GM12878 (cell line): ENCODE measurements at regions not wholly inside any gene's neighbourhood (a gene's known extent, or its start where the extent isn't known, plus 50 kb on each side); places are given as distances from the start of the nearest gene placed in this dataset.

Source experiments
- ATAC-seq: fragments of 200-7000 bp; cut with Tn5 transposase; 3 replicates; pipeline ENCODE4 v1.9.1; 2020; ENCODE audit warnings: mild to moderate bottlenecking, moderate library complexity
- BruUV-seq: library from RNA; stranded (reverse); fragments of 400-500 nt; replicated peaks from 2 replicates; lab custom pipeline; 2021; lab: Mats Ljungman, UMichigan
- CTCF ChIA-PET: fragments of 300-600 bp; sonication (Branson Sonifier 250); formaldehyde crosslinking; extraction: SDS; loops from one replicate; lab custom pipeline; 2021; ENCODE audit warnings: inconsistent platforms; lab: Yijun Ruan, JAX
- POLR2A ChIA-PET: fragments of 350-600 bp; formaldehyde crosslinking; extraction: SDS; loops from one replicate; lab custom pipeline; 2021; ENCODE audit warnings: inconsistent platforms; lab: Charles Lee
- RAD21 ChIA-PET: fragments of 300-600 bp; sonication (Branson Sonifier 250); formaldehyde crosslinking; loops from one replicate; lab custom pipeline; 2023; ENCODE audit warnings: antibody characterized with exemption; ENCODE audit not compliant: unreplicated experiment; lab: Charles Lee
- SMC1A ChIA-PET: fragments of 300-600 bp; sonication (Branson Sonifier 250); formaldehyde crosslinking; loops from one replicate; lab custom pipeline; 2023; ENCODE audit not compliant: unreplicated experiment, uncharacterized antibody; lab: Charles Lee
- DNase-seq: peaks from one replicate; pipeline ENCODE4 v3.0.0-alpha.2; 2011; ENCODE audit warnings: low read depth, low spot score
- FAIRE-seq: peaks from 3 replicates; lab custom pipeline; 2011; peaks lifted over from hg19 to GRCh38; lab: Jason Lieb, UNC
- H2AFZ ChIP-seq: 2 replicates; pipeline ENCODE4 v1.6.0; 2011; ENCODE audit warnings: low read depth, low read length, control low read depth; ENCODE audit not compliant: control insufficient read depth
- H3K27ac ChIP-seq: 2 replicates; pipeline ENCODE4 v1.5.1; 2011; ENCODE audit warnings: control low read depth; ENCODE audit not compliant: control insufficient read depth, insufficient read depth
- H3K27me3 ChIP-seq, 2 experiments: replicated peaks in 1 of 2; 2 replicates each; pipeline versions ENCODE4 v1.6.0 to v1.6.1; 2011; ENCODE audit warnings: low read length in 1 of 2; ENCODE audit not compliant: control insufficient read depth in 2 of 2, insufficient read depth in 2 of 2
- H3K36me3 ChIP-seq, 2 experiments: 2 replicates each; pipeline ENCODE4 v1.5.1; 2011; ENCODE audit warnings: low read length in 1 of 2; ENCODE audit not compliant: control insufficient read depth in 2 of 2, insufficient read depth in 2 of 2
- H3K4me1 ChIP-seq: 2 replicates; pipeline ENCODE4 v1.6.1; 2011; ENCODE audit warnings: mild to moderate bottlenecking, low read length, moderate library complexity, mixed read lengths; ENCODE audit not compliant: control insufficient read depth, insufficient read depth
- H3K4me2 ChIP-seq: 2 replicates; pipeline ENCODE4 v1.6.0; 2011; ENCODE audit warnings: control low read depth; ENCODE audit not compliant: control insufficient read depth, insufficient read depth
- H3K4me3 ChIP-seq: fragments of 200-600 bp; sonication (generic); 2 replicates; pipeline ENCODE4 v1.5.1; 2016
- H3K79me2 ChIP-seq: 2 replicates; pipeline ENCODE4 v1.6.0; 2011; ENCODE audit warnings: low read length; ENCODE audit not compliant: control insufficient read depth, insufficient read depth
- H3K9ac ChIP-seq: 2 replicates; pipeline ENCODE4 v1.8.0; 2011; ENCODE audit warnings: low read length, control low read depth, mixed read lengths; ENCODE audit not compliant: control insufficient read depth, insufficient read depth
- H3K9me3 ChIP-seq: replicated peaks from 3 replicates; pipeline ENCODE4 v1.5.1; 2011; ENCODE audit warnings: mild to moderate bottlenecking, low read length; ENCODE audit not compliant: control insufficient read depth, insufficient read depth
- H4K20me1 ChIP-seq: 2 replicates; pipeline ENCODE4 v1.6.0; 2011; ENCODE audit not compliant: control insufficient read depth, insufficient read depth
- BCL3 ChIP-seq: IDR thresholded peaks from 2 replicates; pipeline ENCODE4 v1.6.1; 2011; ENCODE audit warnings: borderline replicate concordance, low read depth, mild to moderate bottlenecking, moderate library complexity, low read length; ENCODE audit not compliant: insufficient read depth, poor library complexity, severe bottlenecking
- BRCA1 ChIP-seq: IDR thresholded peaks from 2 replicates; pipeline ENCODE4 v1.6.1; 2011; ENCODE audit warnings: low read depth, low read length, improper control_type of control experiment
- FOS ChIP-seq: IDR thresholded peaks from 3 replicates; pipeline ENCODE4 v1.6.1; 2011; ENCODE audit warnings: borderline replicate concordance; ENCODE audit not compliant: insufficient read length; ENCODE audit errors: extremely low read depth
- GABPA ChIP-seq: IDR thresholded peaks from 2 replicates; pipeline ENCODE4 v1.6.1; 2014; ENCODE audit warnings: antibody characterized with exemption, low read depth, mild to moderate bottlenecking, inconsistent platforms
- HDGF ChIP-seq: fragments of 450-650 bp; IDR thresholded peaks from 2 replicates; pipeline ENCODE4 v1.6.1; 2016; ENCODE audit warnings: antibody characterized with exemption
- MAX ChIP-seq: IDR thresholded peaks from 2 replicates; pipeline ENCODE4 v1.6.1; 2012; ENCODE audit warnings: low read depth, low read length, improper control_type of control experiment
- MLLT1 ChIP-seq: fragments of 450-650 bp; IDR thresholded peaks from 2 replicates; pipeline ENCODE4 v1.6.1; 2016; ENCODE audit warnings: mild to moderate bottlenecking
- MTA2 ChIP-seq: fragments of 450-650 bp; IDR thresholded peaks from 2 replicates; pipeline ENCODE4 v1.6.1; 2016; ENCODE audit warnings: low read depth, mild to moderate bottlenecking, moderate library complexity
- NFXL1 ChIP-seq: fragments of 450-650 bp; IDR thresholded peaks from 2 replicates; pipeline ENCODE4 v1.6.1; 2017; ENCODE audit warnings: antibody characterized with exemption, mild to moderate bottlenecking, borderline replicate concordance
- REST ChIP-seq: IDR thresholded peaks from 2 replicates; pipeline ENCODE4 v1.6.1; 2012; ENCODE audit warnings: mild to moderate bottlenecking, low read depth, low read length
- SKIL ChIP-seq: fragments of 450-650 bp; IDR thresholded peaks from 2 replicates; pipeline ENCODE4 v1.6.1; 2017; ENCODE audit warnings: mild to moderate bottlenecking, low read depth, inconsistent platforms; ENCODE audit not compliant: poor library complexity, severe bottlenecking
- SMAD1 ChIP-seq: fragments of 450-650 bp; IDR thresholded peaks from 2 replicates; pipeline ENCODE4 v1.6.1; 2018; ENCODE audit warnings: mild to moderate bottlenecking, low read depth; ENCODE audit not compliant: partially characterized antibody
- SMARCA5 ChIP-seq: fragments of 450-650 bp; IDR thresholded peaks from 2 replicates; pipeline ENCODE4 v1.6.1; 2017; ENCODE audit warnings: mild to moderate bottlenecking
- STAT3 ChIP-seq: IDR thresholded peaks from 2 replicates; pipeline ENCODE4 v1.6.1; 2011; ENCODE audit warnings: low read depth, low read length, improper control_type of control experiment
- YBX1 ChIP-seq: fragments of 450-650 bp; IDR thresholded peaks from 2 replicates; pipeline ENCODE4 v1.6.1; 2016; ENCODE audit warnings: antibody characterized with exemption
- WGBS: methylation state at CpG from one replicate; pipeline ENCODE4 v1.1.6; 2016; ENCODE audit warnings: low lambda C conversion rate; ENCODE audit not compliant: insufficient replicate concordance, insufficient coverage; ENCODE audit errors: missing lambda C conversion rate; 5-methylcytosine and 5-hydroxymethylcytosine counted together
- in situ Hi-C: fragments of 300-500 bp; cut with MboI; formaldehyde crosslinking; loops from 9 replicates; pipeline ENCODE4 v1.14.3; 2018; ENCODE audit warnings: mixed read lengths
- intact Hi-C: fragments of 100-400 bp; cut with micrococcal nuclease; formaldehyde crosslinking; loops from one replicate; pipeline ENCODE4 v1.14.2; 2022; ENCODE audit not compliant: unreplicated experiment

GRCh38 chr5:2423634-2424033 lies 327.8 kb downstream of the IRX2 start:
- ChIA-PET RAD21 (no interaction called here), POLR2A (no interaction called here), CTCF (no interaction called here), SMC1A (no interaction called here)
- Histone ChIP-seq H4K20me1 (no peaks in the 10 kb centered on the region), H2AFZ (no peak overlapping the region), H3K36me3 (no peaks in the 10 kb centered on the region), H3K4me1 (no peaks in the 10 kb centered on the region), H3K27me3 (no peaks in the 10 kb centered on the region), H3K9ac (no peak overlapping the region), H3K79me2 (no peaks in the 10 kb centered on the region), H3K4me2 (no peak overlapping the region), H3K4me3 (no peak overlapping the region), H3K27ac (no peak overlapping the region), H3K9me3 (no peaks in the 10 kb centered on the region)
- intact Hi-C loops (no loop called here), in situ Hi-C loops (no loop called here)
- DNase-seq: no peak
- no peak for TF ChIP-seq HDGF
- no peak for TF ChIP-seq SMARCA5
- no peak for TF ChIP-seq SMAD1
- no peak for TF ChIP-seq FOS
- TF ChIP-seq BRCA1: no peak
- TF ChIP-seq GABPA: no peak
- TF ChIP-seq STAT3: no peak
- no peak for TF ChIP-seq NFXL1
- TF ChIP-seq MTA2: no peak
- no peak for TF ChIP-seq SKIL
- TF ChIP-seq YBX1: no peak
- no peak for TF ChIP-seq MLLT1
- TF ChIP-seq BCL3: no peak
- no peak for TF ChIP-seq MAX
- no peak for TF ChIP-seq REST
- no peak for ATAC-seq
- 20% methylated on average over 2 of the region's 2 CpGs for WGBS
- FAIRE-seq: no peak
- BruUV-seq: no TSS peak
